SK-N-SH (cell line): ENCODE measurements at regions not wholly inside any gene's neighbourhood (a gene's known extent, or its start where the extent isn't known, plus 50 kb on each side); places are given as distances from the start of the nearest gene placed in this dataset.

Experiments
- CTCF ChIA-PET: fragments of 300-600, 350-600 bp; formaldehyde crosslinking; extraction: SDS; loops from one replicate; lab custom pipeline; 2021; lab: Yijun Ruan, JAX
- POLR2A ChIA-PET: fragments of 350-600 bp; sonication (Branson Sonifier 250); formaldehyde crosslinking; extraction: SDS; loops from one replicate; lab custom pipeline; 2020; ENCODE audit warnings: antibody characterized with exemption, inconsistent platforms; lab: Yijun Ruan, JAX
- DNase-seq: peaks from one replicate; pipeline ENCODE4 v3.0.0; 2012
- H2AFZ ChIP-seq: fragments of 200-600 bp; sonication (generic); 2 replicates; pipeline ENCODE4 v1.8.1; 2016; ENCODE audit warnings: antibody characterized with exemption, mild to moderate bottlenecking, low read depth
- H3F3A ChIP-seq: fragments of 200-600 bp; sonication (generic); replicated peaks from 2 replicates; pipeline ENCODE3; 2016; ENCODE audit warnings: antibody characterized with exemption, mild to moderate bottlenecking; ENCODE audit not compliant: insufficient read depth
- H3K27ac ChIP-seq, 2 experiments: fragments of 200-500 bp in 1 of 2; fragments of 200-600 bp in 1 of 2; sonication (Bioruptor generic) in 1 of 2; sonication (generic), shearing (Covaris generic) in 1 of 2; 2 replicates each; pipeline versions ENCODE4 v1.5.1 to v1.6.1; 2014 to 2016; ENCODE audit warnings: low read depth in 2 of 2, inconsistent platforms in 1 of 2, low read length in 1 of 2, mild to moderate bottlenecking in 1 of 2, mixed read lengths in 1 of 2
- H3K27me3 ChIP-seq: fragments of 200-600 bp; sonication (generic), shearing (Covaris generic); 2 replicates; pipeline ENCODE4 v1.6.1; 2016; ENCODE audit warnings: mixed run types; ENCODE audit not compliant: insufficient read depth
- H3K36me3 ChIP-seq, 2 experiments: fragments of 200-500 bp in 1 of 2; fragments of 200-600 bp in 1 of 2; sonication (Bioruptor generic) in 1 of 2; sonication (generic) in 1 of 2; replicated peaks in 1 of 2; 2 replicates each; pipeline versions ENCODE3 to v1.5.1; 2014 to 2016; ENCODE audit warnings: low read length in 1 of 2, mild to moderate bottlenecking in 1 of 2; ENCODE audit not compliant: insufficient read depth in 2 of 2, control insufficient read depth in 1 of 2
- H3K4me1 ChIP-seq, 2 experiments: fragments of 200-500 bp in 1 of 2; fragments of 200-600 bp in 1 of 2; sonication (Bioruptor generic) in 1 of 2; sonication (generic), shearing (Covaris generic) in 1 of 2; 2 replicates each; pipeline versions ENCODE4 v1.5.1 to v1.6.1; 2014 to 2016; ENCODE audit warnings: low read depth in 1 of 2, low read length in 1 of 2, mixed run types in 1 of 2; ENCODE audit not compliant: insufficient read depth in 2 of 2, control insufficient read depth in 1 of 2
- H3K4me2 ChIP-seq: fragments of 200-600 bp; sonication (generic), shearing (Covaris generic); 2 replicates; pipeline ENCODE4 v1.6.1; 2017; ENCODE audit warnings: mixed run types
- H3K4me3 ChIP-seq, 2 experiments: fragments of 200-500 bp in 1 of 2; fragments of 200-600 bp in 1 of 2; sonication (Bioruptor generic) in 1 of 2; sonication (generic), shearing (Covaris generic) in 1 of 2; 2 replicates each; pipeline versions ENCODE4 v1.5.1 to v1.8.1; 2014 to 2016; ENCODE audit warnings: low read depth in 2 of 2, inconsistent platforms in 1 of 2, low read length in 1 of 2, mild to moderate bottlenecking in 1 of 2, mixed read lengths in 1 of 2, moderate library complexity in 1 of 2
- H3K79me2 ChIP-seq: fragments of 200-600 bp; sonication (generic); 2 replicates; pipeline ENCODE4 v1.8.1; 2017; ENCODE audit warnings: mild to moderate bottlenecking; ENCODE audit not compliant: insufficient read depth
- H3K9ac ChIP-seq: fragments of 200-600 bp; sonication (generic); 2 replicates; pipeline ENCODE4 v1.6.1; 2017; ENCODE audit warnings: mixed run types
- H3K9me2 ChIP-seq: fragments of 200-600 bp; sonication (generic); 2 replicates; pipeline ENCODE4 v1.6.1; 2017; ENCODE audit warnings: mixed run types
- H3K9me3 ChIP-seq: fragments of 200-600 bp; sonication (generic); 2 replicates; pipeline ENCODE4 v1.6.1; 2017; ENCODE audit warnings: mixed run types, mild to moderate bottlenecking, moderate library complexity
- H4K20me1 ChIP-seq: fragments of 200-600 bp; sonication (generic); 2 replicates; pipeline ENCODE4 v1.6.1; 2017; ENCODE audit warnings: mild to moderate bottlenecking, mixed run types; ENCODE audit not compliant: insufficient read depth
- CTCF ChIP-seq: fragments of 200-600 bp; sonication (generic); IDR thresholded peaks from 2 replicates; pipeline ENCODE4 v1.6.1; 2017; ENCODE audit warnings: antibody characterized with exemption, mild to moderate bottlenecking, moderate library complexity
- EP300 ChIP-seq, 2 experiments: IDR thresholded peaks; 2 replicates each; pipeline versions ENCODE4 v1.4.0 to v1.6.1; 2012; ENCODE audit warnings: borderline replicate concordance in 1 of 2, low read depth in 1 of 2, low read length in 1 of 2
- FOSL2 ChIP-seq: IDR thresholded peaks from 2 replicates; pipeline ENCODE4 v1.4.0; 2012; ENCODE audit warnings: low read depth, mild to moderate bottlenecking, moderate library complexity, borderline replicate concordance
- FOXJ3 ChIP-seq: sonication (generic); formaldehyde crosslinking; IDR thresholded peaks from 2 replicates; pipeline ENCODE4 v1.5.1; 2020; ENCODE audit warnings: mild to moderate bottlenecking, missing genetic modification reagents
- MAX ChIP-seq: IDR thresholded peaks from 2 replicates; pipeline ENCODE4 v1.4.0; 2012; ENCODE audit warnings: low read depth
- NFIC ChIP-seq: IDR thresholded peaks from 2 replicates; pipeline ENCODE4 v1.4.0; 2012; ENCODE audit warnings: borderline replicate concordance
- REST ChIP-seq: IDR thresholded peaks from 2 replicates; pipeline ENCODE4 v1.6.1; 2012; ENCODE audit warnings: mild to moderate bottlenecking, low read depth, low read length, moderate library complexity
- RFX5 ChIP-seq: IDR thresholded peaks from 2 replicates; pipeline ENCODE4 v1.6.1; 2012; ENCODE audit warnings: mild to moderate bottlenecking, improper control_type of control experiment, low read length
- SMC3 ChIP-seq: IDR thresholded peaks from 2 replicates; pipeline ENCODE4 v1.6.1; 2012; ENCODE audit warnings: low read depth, low read length, improper control_type of control experiment
- USF2 ChIP-seq: fragments of 150-350 bp; IDR thresholded peaks from 2 replicates; pipeline ENCODE4 v1.6.1; 2017; ENCODE audit warnings: antibody characterized with exemption, low read length, low read depth, borderline replicate concordance
- WGBS: methylation state at CpG from one replicate; pipeline ENCODE4 v1.1.6; 2017; ENCODE audit warnings: low lambda C conversion rate; 5-methylcytosine and 5-hydroxymethylcytosine counted together

- Histone ChIP-seq H4K20me1 (no peaks in the 10 kb centered on the region), H3K9me2 (no peaks in the 10 kb centered on the region), H3K36me3 (no peaks in the 10 kb centered on the region), H3K4me1 (no peaks in the 10 kb centered on the region), H3K79me2 (no peaks in the 10 kb centered on the region), H3K27ac (no peak overlapping the region), H3K4me2 (no peak overlapping the region), H2AFZ (no peak overlapping the region), H3F3A (no peaks in the 10 kb centered on the region), H3K27me3 (no peaks in the 10 kb centered on the region), H3K4me3 (no peak overlapping the region), H3K9ac (no peak overlapping the region), H3K9me3 (no peaks in the 10 kb centered on the region)
- CTCF ChIA-PET = no interaction called here
- POLR2A ChIA-PET = no interaction called here
- no peak for DNase-seq
- TF ChIP-seq CTCF = no peak
- TF ChIP-seq NFIC = no peak
- TF ChIP-seq SMC3 = no peak
- TF ChIP-seq RFX5 = no peak
- 38% methylated on average over 4 of the region's 6 CpGs for WGBS
Measured at GRCh38 chr6:164243012-164243610, 828.6 kb downstream of the QKI start.

GRCh38 chr6:164230804-164231203 is 816.3 kb downstream of the QKI start:
- H4K20me1 ChIP-seq = no peaks in the 10 kb centered on the region
- H3K27me3 ChIP-seq = no peaks in the 10 kb centered on the region
- H3K79me2 ChIP-seq = no peaks in the 10 kb centered on the region
- DNase-seq = no peak
- ChIA-PET POLR2A (no interaction called here), CTCF (no interaction called here)
- no peak overlapping the region for H3K4me2 ChIP-seq
- H3K36me3 ChIP-seq = no peaks in the 10 kb centered on the region
- no peak overlapping the region for H3K4me3 ChIP-seq
- no peaks in the 10 kb centered on the region for H3F3A ChIP-seq
- H3K27ac ChIP-seq = no peak overlapping the region
- H3K9me2 ChIP-seq = no peaks in the 10 kb centered on the region
- TF ChIP-seq FOXJ3 (CRISPR knock-in tag) (no peak), USF2 (no peak), MAX (no peak), REST (no peak), EP300 (IDR thresholded peaks at IDR 0.05; ENCODE audit: borderline replicate concordance in 1 of 2, low read depth in 1 of 2, low read length in 1 of 2) (no peak), FOSL2 (no peak)
- H3K4me1 ChIP-seq = no peaks in the 10 kb centered on the region
- H3K9me3 ChIP-seq = no peaks in the 10 kb centered on the region
- no peak overlapping the region for H3K9ac ChIP-seq
- H2AFZ ChIP-seq = no peak overlapping the region
- 44% methylated on average over 7 of the region's 9 CpGs for WGBS
